OCI-LY1 (cell line): ENCODE measurements at regions not wholly inside any gene's neighbourhood (a gene's known extent, or its start where the extent isn't known, plus 50 kb on each side); places are given as distances from the start of the nearest gene placed in this dataset.

Experiments used
- H2AFZ ChIP-seq: fragments of 200-600 bp; sonication (generic), shearing (Covaris generic); 2 replicates; pipeline ENCODE4 v1.6.0; 2014; ENCODE audit warnings: antibody characterized with exemption, mild to moderate bottlenecking, low read length
- H3F3A ChIP-seq: fragments of 200-600 bp; sonication (generic), shearing (Covaris generic); 2 replicates; pipeline ENCODE4 v1.6.0; 2014; ENCODE audit warnings: mild to moderate bottlenecking, antibody characterized with exemption, low read length, moderate library complexity; ENCODE audit not compliant: insufficient read depth
- H3K27ac ChIP-seq: fragments of 200-600 bp; sonication (generic); 2 replicates; pipeline ENCODE4 v1.5.1; 2014; ENCODE audit warnings: low read length, mixed run types, mild to moderate bottlenecking, low read depth; ENCODE audit not compliant: poor library complexity, severe bottlenecking
- H3K27me3 ChIP-seq: fragments of 200-600 bp; sonication (generic); 2 replicates; pipeline ENCODE4 v1.6.0; 2014; ENCODE audit warnings: antibody characterized with exemption, mild to moderate bottlenecking, low read length, moderate library complexity; ENCODE audit not compliant: insufficient read depth
- H3K36me3 ChIP-seq: fragments of 200-600 bp; sonication (generic); 2 replicates; pipeline ENCODE4 v1.6.1; 2014; ENCODE audit warnings: mild to moderate bottlenecking, antibody characterized with exemption, low read length, moderate library complexity, mixed read lengths; ENCODE audit not compliant: insufficient read depth
- H3K4me1 ChIP-seq: fragments of 200-600 bp; sonication (generic); 2 replicates; pipeline ENCODE4 v1.5.1; 2014; ENCODE audit warnings: mild to moderate bottlenecking, low read length, moderate library complexity; ENCODE audit not compliant: insufficient read depth, severe bottlenecking
- H3K4me2 ChIP-seq: fragments of 200-600 bp; sonication (generic), shearing (Covaris generic); 2 replicates; pipeline ENCODE4 v1.6.1; 2014; ENCODE audit warnings: low read length
- H3K4me3 ChIP-seq: fragments of 200-600 bp; sonication (generic); 2 replicates; pipeline ENCODE4 v1.5.1; 2014; ENCODE audit warnings: low read length, low read depth, mild to moderate bottlenecking, mixed read lengths; ENCODE audit not compliant: poor library complexity, severe bottlenecking
- H3K79me2 ChIP-seq: fragments of 200-600 bp; shearing (Covaris generic); 2 replicates; pipeline ENCODE4 v1.6.1; 2016; ENCODE audit warnings: mixed run types, low read length, mixed read lengths; ENCODE audit not compliant: insufficient read depth
- H3K9ac ChIP-seq: fragments of 200-600 bp; sonication (generic), shearing (Covaris generic); 2 replicates; pipeline ENCODE4 v1.6.1; 2014; ENCODE audit warnings: mild to moderate bottlenecking, low read length, mixed read lengths
- H3K9me2 ChIP-seq: fragments of 200-600 bp; sonication (generic), shearing (Covaris generic); 2 replicates; pipeline ENCODE4 v1.6.1; 2014; ENCODE audit warnings: low read depth, mild to moderate bottlenecking, low read length, mixed read lengths
- H3K9me3 ChIP-seq: fragments of 200-600 bp; shearing (Covaris generic); 2 replicates; pipeline ENCODE4 v1.6.1; 2014; ENCODE audit warnings: low read length, mixed read lengths
- H4K20me1 ChIP-seq: fragments of 200-600 bp; sonication (generic), shearing (Covaris generic); 2 replicates; pipeline ENCODE4 v1.6.0; 2016; ENCODE audit warnings: mild to moderate bottlenecking, low read length; ENCODE audit not compliant: insufficient read depth
- CTCF ChIP-seq: fragments of 200-600 bp; sonication (generic), shearing (Covaris generic); IDR thresholded peaks from 2 replicates; pipeline ENCODE4 v1.5.1; 2017; ENCODE audit warnings: mild to moderate bottlenecking, antibody characterized with exemption, low read length, moderate library complexity, mixed read lengths
- EZH2 ChIP-seq: fragments of 200-600 bp; sonication (generic), shearing (Covaris generic); IDR thresholded peaks from 2 replicates; pipeline ENCODE4 v1.8.0; 2017; ENCODE audit warnings: borderline replicate concordance, mixed run types, mild to moderate bottlenecking, antibody characterized with exemption, low read length, moderate library complexity, mixed read lengths

GRCh38 chr14:39859314-39859713 lies 427.1 kb upstream of the FBXO33 start:
- no peak overlapping the region for H3K4me2 ChIP-seq
- H3K36me3 ChIP-seq = no peaks in the 10 kb centered on the region
- H3K9me3 ChIP-seq = no peaks in the 10 kb centered on the region
- no peaks in the 10 kb centered on the region for H4K20me1 ChIP-seq
- no peaks in the 10 kb centered on the region for H3K27me3 ChIP-seq
- H3K9ac ChIP-seq = no peak overlapping the region
- no peaks in the 10 kb centered on the region for H3K79me2 ChIP-seq
- H3F3A ChIP-seq = no peaks in the 10 kb centered on the region
- H3K27ac ChIP-seq = no peak overlapping the region
- no peak overlapping the region for H3K4me3 ChIP-seq
- no peaks in the 10 kb centered on the region for H3K9me2 ChIP-seq
- peaks cover 26% of the 10 kb centered on the region for H3K4me1 ChIP-seq
- no peak overlapping the region for H2AFZ ChIP-seq
- TF ChIP-seq CTCF = no peak

GRCh38 chr14:39857376-39858055 lies 425.3 kb upstream of the FBXO33 start:
- Histone ChIP-seq H3K4me2 (no peak overlapping the region), H2AFZ (0 out of 2 replicates have a peak overlapping the region, but pooled peaks have one; percentile 59)

GRCh38 chr14:39853441-39853840 lies 421.2 kb upstream of the FBXO33 start:
- no peak overlapping the region for H3K4me2 ChIP-seq
- TF ChIP-seq EZH2 (no peak), CTCF (no peak)
- H3K9me3 ChIP-seq = no peaks in the 10 kb centered on the region
- no peak overlapping the region for H2AFZ ChIP-seq
- H3K27me3 ChIP-seq = no peaks in the 10 kb centered on the region
- no peaks in the 10 kb centered on the region for H3K36me3 ChIP-seq
- H3K79me2 ChIP-seq = no peaks in the 10 kb centered on the region
- peaks cover 13% of the 10 kb centered on the region for H3K4me1 ChIP-seq
- H3K9ac ChIP-seq = no peak overlapping the region
- no peak overlapping the region for H3K4me3 ChIP-seq
- no peaks in the 10 kb centered on the region for H4K20me1 ChIP-seq
- no peaks in the 10 kb centered on the region for H3K9me2 ChIP-seq
- H3F3A ChIP-seq = no peaks in the 10 kb centered on the region
- no peak overlapping the region for H3K27ac ChIP-seq

More at GRCh38 chr14:39857376-39858055, 425.3 kb upstream of the FBXO33 start:
- H3K9me3 ChIP-seq = no peaks in the 10 kb centered on the region
- no peak overlapping the region for H3K4me3 ChIP-seq
- H3F3A ChIP-seq = no peaks in the 10 kb centered on the region
- H3K27ac ChIP-seq = no peak overlapping the region
- no peaks in the 10 kb centered on the region for H4K20me1 ChIP-seq
- H3K9ac ChIP-seq = no peak overlapping the region
- H3K36me3 ChIP-seq = no peaks in the 10 kb centered on the region
- H3K9me2 ChIP-seq = no peaks in the 10 kb centered on the region
- H3K4me1 ChIP-seq = peaks cover 26% of the 10 kb centered on the region
- H3K79me2 ChIP-seq = no peaks in the 10 kb centered on the region
- TF ChIP-seq EZH2 (no peak), CTCF (no peak)
- no peaks in the 10 kb centered on the region for H3K27me3 ChIP-seq
